Activated T-helper 1 cell treated with anti-CD3 and anti-CD28 coated beads, Interleukin-2, amount 50 U/mL, for 16 hours (primary cell): ENCODE measurements at regions not wholly inside any gene's neighbourhood (a gene's known extent, or its start where the extent isn't known, plus 50 kb on each side); places are given as distances from the start of the nearest gene placed in this dataset.
A peak's percentile ranks its signal among the peaks of the same experiment; 100 is the strongest.
"Not testable (repeated sequence)": the region's sequence is repeated elsewhere in the genome, so short reads cannot be mapped to it uniquely, and the experiment has no call there.

Experiments used
- DNase-seq, 2 donors: peaks; one replicate each; pipeline ENCODE4 v3.0.0-alpha.2; 2020; ENCODE audit warnings: low read depth in 1 of 2, low spot score in 1 of 2

DNA sequence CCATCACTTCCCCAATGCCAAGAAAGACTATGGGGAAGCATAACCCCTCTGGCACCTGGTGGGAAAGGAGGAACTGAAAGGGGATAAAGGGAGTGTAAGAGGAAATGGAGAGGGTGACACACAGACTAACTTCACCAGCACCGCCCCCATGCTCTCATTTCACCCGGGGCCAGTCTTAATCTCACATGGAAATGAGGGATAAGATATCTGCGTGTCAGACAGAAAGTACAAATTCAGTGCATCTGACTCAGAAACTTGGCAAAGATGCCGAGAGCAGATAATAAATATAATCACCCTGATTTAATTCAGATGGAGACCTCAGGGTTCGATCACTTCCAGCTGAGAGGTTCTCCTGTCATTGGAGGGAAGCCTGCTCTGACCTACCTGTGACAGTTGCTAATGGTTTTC, 191.6 kb downstream of the DUSP6 start:
- peak in 1 of 2 donors; percentile 8 for DNase-seq

DNA sequence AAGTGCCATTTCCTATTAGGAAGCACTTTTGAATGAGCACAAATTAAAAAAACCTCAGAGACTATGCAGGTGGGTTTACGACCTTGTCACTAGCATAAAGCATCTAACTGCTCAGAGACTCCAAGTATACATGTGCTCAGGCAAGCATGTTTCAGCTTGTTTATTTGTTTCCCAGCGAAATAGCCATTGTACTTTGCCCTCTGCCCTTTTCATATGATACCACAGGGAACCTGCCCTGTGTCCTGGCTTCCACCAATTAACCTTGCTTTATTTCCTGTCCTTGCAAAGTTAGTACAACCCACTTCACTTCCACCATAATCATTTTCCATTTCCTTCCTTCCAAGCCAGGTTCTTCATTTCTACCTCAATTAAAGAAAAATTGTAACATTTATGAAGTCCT, 194.9 kb downstream of the DUSP6 start:
- no peak for DNase-seq

DNA sequence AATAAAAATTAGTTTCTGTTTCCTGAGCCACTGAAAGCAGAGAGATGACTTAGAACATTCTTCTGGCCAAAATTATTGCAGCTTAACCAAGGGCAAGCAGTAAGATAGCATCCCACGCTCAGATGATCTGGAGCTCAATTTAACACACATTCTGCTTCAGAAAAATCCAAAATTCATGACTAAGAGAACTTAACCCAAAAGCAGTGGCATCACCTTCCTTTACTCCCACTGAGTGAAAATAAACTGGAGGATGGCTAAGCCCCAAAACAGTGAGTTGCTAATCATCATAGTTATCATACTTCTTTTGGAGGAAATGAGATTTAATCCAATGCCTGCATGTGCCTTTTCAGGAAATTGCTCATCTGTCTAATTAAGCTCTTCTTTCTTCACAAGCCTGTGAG, 195.4 kb downstream of the DUSP6 start:
- DNase-seq: no peak

DNA sequence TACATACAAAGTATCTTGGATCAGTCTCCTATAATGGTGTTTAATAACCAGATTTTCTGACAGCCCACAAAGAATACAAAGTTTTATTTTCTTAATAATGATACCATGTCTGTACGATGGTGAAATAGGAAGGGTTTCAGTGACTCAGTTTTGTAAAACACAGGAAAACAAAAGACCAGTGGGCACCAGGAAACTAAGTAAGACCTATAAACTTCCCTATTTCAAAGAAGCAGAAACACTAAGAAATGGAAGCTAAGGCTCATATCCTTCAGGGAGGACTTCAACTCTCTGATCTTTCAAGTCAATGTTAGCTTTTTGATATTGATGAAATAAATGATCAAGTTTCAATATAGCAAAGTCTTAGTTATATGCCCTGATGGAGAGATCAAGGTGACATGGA, 196.0 kb downstream of the DUSP6 start:
- DNase-seq: no peak

DNA sequence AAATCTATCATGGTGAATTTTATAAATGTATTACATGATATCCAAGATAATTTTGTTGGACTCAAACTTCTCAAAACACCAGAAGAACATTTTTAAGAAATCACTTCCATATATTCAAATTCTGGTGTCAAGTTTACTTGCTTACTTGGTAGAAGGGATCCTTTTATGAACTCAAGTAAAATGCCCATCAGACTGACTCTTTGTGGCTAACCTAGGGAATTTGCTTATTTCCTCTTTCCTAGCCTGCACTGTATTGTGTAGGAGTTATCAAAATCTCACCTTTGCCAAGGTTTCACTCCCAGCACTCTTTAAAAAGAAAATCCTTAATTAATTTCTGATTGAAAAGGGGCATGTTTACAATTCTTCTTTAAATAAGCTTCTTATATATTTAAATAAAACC, 196.5 kb downstream of the DUSP6 start:
- no peak for DNase-seq

DNA sequence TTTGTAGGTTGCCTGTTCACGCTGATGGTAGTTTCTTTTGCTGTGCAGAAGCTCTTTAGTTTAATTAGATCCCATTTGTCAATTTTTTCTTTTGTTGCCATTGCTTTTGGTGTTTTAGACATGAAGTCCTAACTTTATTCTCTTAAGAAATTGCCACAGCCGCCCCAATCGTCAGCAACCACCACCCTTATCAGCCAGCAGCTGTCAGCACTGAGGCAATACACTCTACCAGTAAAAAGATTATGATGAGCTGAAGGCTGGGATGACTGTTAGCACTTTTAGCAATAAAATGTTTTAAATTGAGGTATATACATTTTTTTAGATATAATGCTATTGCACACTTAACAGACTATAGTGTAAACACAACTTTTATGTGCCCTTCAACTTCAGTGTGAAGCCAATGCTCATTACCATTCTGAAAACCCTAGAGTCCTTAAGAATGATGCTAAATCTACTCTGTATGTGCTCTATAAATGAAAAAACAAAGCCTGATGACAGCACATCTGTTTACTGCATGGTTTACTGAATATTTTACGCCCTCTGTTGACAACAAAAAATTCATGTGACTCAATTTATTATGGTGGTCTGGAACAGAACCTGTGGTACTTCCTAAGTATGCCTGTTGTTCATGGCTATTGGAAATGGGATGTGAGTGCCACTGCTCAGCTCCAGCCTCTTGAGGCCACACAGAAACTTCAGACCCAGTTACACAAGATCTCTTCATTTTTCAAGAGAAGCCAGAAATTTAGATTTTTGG, 197.4 kb downstream of the DUSP6 start:
- no peak for DNase-seq

DNA sequence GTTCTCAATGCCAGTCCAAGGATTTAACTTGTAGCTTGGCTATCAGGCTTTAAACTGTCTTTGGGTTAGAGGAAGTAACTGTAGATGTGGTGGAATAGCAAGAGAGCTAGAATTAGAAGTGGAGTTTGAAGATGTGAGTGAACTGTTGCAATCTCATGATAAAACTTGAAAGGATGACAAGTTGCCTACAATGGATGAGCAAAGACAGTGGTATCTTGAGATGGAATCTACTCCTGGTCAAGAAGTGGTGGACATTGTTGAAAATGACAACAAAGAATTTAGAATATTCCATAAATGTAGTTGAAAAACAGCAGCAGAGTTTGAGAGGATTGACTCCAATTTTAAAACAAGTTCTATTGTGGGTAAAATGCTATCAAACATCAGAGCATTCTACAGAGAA, 199.0 kb downstream of the DUSP6 start:
- DNase-seq: no peak

DNA sequence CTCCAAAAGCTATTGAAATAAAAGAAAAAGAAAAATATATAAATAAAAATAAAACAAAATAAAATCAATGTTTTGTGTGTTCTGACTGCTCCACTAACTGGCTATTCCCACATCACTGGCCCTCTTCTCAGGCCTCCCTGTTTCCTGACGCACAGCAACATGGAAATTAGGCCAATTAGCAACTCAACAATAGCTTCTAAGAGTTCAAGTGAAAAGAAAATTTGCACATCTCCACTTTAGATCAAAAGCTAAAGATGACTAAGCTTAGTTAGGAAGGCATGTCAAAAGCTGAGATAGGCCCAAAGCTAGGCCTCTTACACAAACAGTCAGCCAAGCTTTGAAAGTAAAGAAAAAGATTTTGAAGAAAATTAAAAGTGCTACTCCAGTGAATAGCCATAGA, 200.8 kb downstream of the DUSP6 start:
- no peak for DNase-seq

DNA sequence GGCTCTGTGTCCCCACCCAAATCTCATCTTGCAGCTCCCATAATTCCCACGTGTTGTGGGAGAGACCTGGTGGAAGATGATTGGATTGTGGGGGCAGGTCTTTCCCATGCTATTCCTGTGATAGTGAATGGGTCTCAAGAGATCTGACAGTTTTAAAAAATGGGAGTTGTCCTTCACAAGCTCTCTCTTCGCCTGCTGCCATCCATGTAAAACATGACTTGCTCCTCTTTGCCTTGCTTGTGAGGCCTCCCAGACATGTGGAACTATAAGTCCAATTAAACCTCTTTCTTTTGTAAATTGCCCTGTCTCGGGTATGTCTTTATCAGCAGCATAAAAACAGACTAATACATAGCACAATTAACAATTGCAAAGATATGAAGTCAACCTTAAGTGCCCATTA, 201.5 kb downstream of the DUSP6 start:
- DNase-seq: not testable (repeated sequence)

DNA sequence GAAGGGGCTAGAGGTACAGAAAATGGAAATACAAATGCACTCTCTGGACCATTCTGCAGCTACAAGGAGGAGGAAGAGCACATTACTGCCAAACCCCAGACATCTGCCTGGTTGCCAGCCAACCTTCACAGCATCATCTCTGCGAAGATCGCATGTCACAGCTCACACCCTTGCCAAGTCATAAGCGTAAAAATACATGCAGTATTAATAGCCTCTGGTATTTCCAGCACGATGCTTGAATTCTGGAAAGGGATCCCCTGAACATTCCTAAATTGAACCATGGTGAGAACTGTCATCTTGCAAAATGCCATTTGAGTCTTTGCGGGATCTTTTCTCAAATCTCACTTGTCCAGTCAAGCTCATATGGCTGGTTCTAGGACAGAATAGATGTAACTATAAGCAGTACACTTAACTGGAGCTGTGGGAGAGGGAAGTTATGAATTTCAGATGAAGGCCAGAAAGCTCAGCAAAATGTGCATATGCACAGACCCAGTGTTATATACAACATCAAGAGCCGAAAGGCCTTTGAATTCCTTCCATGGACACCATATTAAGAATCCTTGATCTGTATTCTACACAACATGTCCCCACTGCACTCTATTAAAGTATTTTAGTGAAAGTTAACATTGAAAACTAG, 211.6 kb downstream of the DUSP6 start:
- no peak for DNase-seq

DNA sequence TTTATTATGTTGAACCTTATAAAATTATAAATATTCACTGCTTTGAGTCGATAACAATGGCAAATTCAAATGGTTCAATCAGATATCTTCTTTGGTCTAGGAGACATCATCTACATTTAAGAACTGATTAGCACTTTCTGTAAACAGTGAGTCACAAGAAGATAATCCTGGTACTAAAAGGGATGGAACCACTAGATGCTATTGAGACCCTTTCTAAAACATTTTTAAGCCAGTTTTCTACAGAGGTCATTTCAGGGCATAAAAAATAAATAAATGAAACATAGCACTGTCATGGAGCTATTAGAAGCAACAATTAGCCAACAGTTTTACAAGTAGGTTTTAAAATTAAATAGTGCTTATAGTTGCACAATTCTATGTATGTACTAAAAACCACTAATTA, 212.2 kb downstream of the DUSP6 start:
- no peak for DNase-seq

DNA sequence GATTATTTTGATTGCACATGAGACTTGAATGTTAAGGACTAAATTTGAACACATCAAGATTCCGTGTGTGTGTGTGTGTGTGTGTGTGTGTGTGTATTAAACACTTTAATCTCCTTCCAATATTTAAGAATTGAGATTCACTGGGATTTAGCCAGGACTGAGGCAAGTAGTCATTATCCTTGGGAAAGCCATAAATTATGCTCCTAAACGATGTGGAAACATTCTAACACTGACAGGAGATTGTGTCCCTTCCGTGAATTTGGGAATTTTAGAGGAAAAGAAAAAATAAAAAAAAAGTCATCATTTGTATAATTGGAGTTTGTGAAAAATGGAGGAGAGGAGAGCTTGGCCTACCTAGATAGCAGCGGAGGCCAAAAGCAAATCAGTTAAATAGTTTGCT, 212.9 kb downstream of the DUSP6 start:
- DNase-seq: no peak

DNA sequence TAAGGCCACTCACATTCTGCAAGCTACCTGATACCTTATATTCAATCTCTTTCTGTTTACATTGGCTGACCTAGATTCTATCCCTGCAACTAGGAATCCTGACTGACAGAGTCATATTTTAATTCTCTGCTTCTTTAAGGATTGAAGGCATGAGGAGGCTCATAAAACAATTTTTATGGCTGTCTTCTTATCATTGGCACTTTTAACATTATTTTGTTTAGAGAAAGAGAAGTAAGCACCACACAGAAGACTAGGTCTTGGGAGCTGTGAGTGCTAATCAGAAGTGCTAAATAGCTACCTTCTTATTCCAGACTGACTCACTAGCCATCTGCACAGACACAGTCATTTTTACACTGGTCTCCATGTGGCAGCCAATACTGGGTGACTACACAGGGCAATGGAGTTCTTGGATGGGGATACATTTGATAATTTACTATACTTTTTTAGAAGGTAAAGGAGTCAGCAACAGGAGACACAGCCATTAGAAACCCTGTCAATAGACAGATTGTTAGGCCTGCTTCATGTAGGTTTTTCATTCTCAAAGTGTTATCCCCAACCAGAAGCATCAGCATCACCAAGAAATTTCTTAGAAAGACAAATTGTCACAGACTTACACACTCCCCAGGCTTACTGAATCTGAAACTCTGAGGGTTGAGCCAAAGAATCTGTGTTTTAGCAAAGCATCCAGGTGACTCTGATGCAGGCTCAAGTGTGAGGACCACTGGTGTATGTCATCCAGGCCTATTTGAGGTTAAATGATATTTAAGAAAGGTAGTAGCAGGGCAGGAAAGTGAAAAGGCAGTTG, 214.1 kb downstream of the DUSP6 start:
- DNase-seq: no peak

DNA sequence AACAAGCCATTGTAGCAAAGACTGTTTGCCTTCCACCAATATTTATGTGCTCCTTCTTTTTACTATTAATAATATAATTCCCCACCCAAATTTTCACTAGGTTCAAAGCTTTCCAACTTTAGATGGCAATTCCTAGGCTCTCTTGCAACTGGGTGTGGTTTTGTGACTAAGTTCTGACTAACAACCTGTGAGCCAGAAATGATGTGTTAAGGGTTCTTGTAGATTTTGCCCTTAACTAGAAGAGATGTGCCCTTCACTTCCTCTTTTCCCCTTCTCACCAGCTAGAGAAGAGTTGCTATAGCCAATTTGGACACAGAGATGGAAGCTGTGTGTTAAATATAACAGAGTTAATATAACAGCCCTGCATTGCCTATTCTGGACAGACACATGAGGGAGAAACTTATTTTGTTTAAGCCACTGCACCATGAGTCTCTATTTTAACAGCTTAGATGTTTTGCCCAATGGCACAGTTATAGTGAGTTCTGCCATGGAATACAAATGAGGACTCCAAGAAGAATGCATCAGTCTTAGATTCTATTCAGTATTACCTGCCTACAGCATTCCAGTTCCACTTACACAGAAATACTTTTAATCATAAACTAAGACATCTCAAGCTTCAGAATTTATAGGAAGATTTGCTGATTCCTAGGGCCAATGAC, 216.2 kb downstream of the DUSP6 start:
- no peak for DNase-seq

DNA sequence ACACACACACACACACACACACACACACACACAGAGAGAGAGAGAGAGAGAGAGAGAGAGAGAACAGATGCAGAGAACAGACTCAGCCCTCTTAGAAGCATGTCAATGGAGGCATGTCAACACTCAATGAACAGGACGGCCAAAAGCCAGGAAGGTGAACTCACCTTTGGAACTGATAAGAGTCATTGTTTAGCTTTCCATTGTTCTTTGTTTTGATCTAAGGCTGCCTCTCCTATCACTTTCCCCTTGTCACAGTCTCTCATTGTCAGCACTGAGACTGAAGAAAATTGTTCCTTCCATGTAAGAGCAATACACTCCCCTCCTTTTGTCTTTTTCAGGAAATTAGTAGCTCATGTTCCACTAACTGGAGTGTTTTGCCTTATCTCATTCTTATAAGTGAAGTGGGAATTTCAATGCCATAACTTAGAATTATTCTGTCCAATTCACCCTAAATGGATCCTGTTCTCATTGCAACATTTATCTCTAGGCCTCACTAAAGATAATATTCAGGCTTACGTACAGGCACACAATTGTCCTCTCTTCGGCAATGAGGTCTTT, 218.0 kb downstream of the DUSP6 start:
- DNase-seq: no peak

DNA sequence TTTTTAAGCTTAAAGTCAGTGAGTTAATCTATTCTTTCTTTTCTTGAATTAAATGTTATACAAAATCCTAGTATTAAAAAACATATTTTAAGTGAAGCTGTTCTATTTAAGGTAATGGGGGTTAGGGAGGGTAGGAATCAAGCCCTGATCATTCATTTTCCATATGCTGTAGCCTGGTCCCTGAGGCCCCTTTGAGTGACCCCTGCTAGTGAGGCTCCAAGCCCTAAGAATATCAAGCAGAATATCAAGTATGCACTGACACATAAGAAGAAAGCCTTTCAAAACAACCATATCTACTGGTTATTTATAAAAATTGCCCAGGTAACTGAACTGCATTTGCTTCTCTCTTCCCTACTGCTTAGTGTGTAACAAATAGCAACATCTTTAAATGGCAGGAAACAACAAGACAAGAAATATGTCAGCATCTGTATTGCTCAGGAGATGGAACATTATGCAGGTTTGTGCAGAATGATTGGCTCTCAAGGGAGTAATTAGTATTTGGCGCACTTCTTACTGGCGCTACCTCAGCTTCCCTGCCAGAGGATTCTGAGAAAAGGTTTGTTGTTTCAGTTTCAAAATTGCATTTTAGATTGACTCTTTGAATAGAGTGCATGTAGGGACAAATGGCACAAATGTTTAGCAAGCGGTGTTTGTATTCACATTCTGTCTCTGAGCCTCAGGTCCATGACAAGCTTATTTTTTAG, 223.0 kb downstream of the DUSP6 start:
- DNase-seq: no peak

DNA sequence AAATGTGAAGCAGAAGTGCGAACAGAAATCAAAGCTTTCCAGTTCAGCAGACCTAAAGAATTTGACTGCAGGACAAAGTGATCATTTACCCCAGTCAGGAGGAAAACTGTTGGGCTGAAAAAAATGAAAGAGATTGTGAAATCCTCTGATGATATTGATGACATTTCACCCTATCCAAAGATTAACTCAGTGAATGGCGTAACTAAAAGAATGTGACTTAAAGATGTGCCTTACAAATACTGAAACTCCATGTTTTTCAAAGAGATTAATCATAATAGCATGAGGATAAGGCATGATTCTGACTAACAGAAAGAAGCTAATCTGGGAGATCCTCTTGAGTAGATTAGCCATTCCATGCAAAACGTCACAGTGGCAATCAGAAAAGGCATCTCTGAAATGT, 225.6 kb downstream of the DUSP6 start:
- no peak for DNase-seq

DNA sequence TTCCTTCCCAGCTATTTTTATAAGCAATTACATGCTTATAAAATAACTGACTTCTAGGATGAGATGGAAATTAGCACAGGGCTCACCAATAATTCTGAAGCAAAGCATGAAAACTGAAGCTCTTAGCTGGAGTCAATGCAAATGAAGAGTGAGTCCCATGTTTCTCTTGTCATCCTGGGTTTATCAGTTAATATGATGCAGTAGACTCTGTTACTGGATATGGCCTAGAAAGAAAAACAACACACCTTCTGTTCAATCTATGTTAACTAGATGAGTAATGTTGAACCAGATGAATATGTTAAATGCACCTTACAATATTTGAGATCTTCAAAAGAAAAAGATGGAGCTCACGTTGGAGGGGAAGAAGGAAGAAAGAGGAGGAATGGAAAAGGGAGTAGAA, 229.4 kb downstream of the DUSP6 start:
- DNase-seq: no peak

DNA sequence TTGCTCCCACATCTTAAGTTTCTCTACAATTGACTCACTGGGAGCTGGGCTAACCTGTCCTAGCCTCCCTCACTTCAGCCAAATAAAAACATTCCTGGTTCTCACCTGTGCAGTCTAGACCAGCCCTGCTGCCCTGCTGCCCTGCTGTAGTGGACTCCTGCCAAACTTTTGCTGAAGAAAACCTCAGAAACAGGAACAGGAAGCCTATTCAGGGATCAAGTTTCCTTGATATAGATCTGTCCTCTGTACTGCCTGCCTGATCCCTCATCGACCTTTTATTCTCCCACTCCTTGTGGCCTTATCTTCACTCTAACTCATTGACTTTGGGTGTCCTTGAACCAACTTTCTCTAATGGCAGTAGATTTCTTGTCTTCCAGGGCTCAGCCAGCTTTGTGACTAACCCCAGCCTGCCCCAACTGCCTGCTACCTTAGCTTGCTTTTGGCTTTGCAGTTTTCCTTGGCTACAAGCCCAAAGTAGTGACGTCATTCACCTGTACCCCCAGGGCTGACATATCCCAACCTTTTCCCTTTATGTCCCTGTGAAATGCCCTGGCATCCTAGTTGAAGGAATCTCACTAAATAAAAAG, 234.8 kb downstream of the DUSP6 start:
- no peak for DNase-seq

DNA sequence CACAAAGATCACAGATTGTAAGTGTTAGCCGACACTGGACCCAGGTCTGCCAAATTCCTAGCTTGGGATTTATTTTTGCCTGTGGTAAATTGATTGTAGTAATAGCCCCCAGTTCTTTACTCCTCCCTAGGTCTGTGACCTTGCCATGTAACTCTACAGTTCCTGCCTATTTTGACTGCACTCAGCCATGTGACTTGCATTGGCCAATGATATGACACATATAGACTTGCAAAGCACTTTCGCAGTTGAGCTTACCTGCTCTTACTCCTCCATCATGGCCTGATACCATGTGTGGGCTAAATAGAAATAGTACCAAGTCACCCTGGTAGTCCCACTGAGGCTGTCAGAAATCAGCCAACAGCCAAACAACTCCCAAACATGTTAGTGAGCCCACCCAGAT, 240.3 kb downstream of the DUSP6 start:
- DNase-seq: no peak
